ENCODE measurements at regions not wholly inside any gene's neighbourhood (a gene's known extent, or its start where the extent isn't known, plus 50 kb on each side); places are given as distances from the start of the nearest gene placed in this dataset.
A peak's percentile ranks its signal among the peaks of the same experiment; 100 is the strongest.

GRCh38 chr9:108762348-108763055, 93.3 kb downstream of the ACTL7B start:
- Histone ChIP-seq H3K27me3 (ENCODE audit: low read depth) (no peaks in the 10 kb centered on the region), H3K4me1 (peaks cover 5% of the 10 kb centered on the region), H3K4me3 (no peak overlapping the region), H3K27ac (no peak overlapping the region), H3K9me3 (no peaks in the 10 kb centered on the region), H3K36me3 (no peaks in the 10 kb centered on the region)
- ATAC-seq (no peak), DNase-seq (no peak)
- TF ChIP-seq CTCF (IDR thresholded peaks at IDR 0.05) = no peak
- intact Hi-C loops (cut with DNase I) = no loop called here

- H3K9me3 ChIP-seq = no peaks in the 10 kb centered on the region
- no peak for DNase-seq
Measured at GRCh38 chr9:108761655-108762347, 94.0 kb downstream of the ACTL7B start.

GRCh38 chr9:108760841-108761240, 94.9 kb downstream of the ACTL7B start:
- no peak for DNase-seq
- Histone ChIP-seq H3K27ac (no peak overlapping the region), H3K4me3 (no peak overlapping the region), H3K4me1 (peaks cover 5% of the 10 kb centered on the region), H3K27me3 (ENCODE audit: low read depth) (no peaks in the 10 kb centered on the region), H3K9me3 (no peaks in the 10 kb centered on the region), H3K36me3 (no peaks in the 10 kb centered on the region)
- TF ChIP-seq CTCF (IDR thresholded peaks at IDR 0.05) = no peak
- intact Hi-C loops (cut with DNase I) = no loop called here
- ATAC-seq = no peak

More at GRCh38 chr9:108761655-108762347, 94.0 kb downstream of the ACTL7B start:
- Histone ChIP-seq H3K27ac (no peak overlapping the region), H3K4me3 (no peak overlapping the region), H3K4me1 (peaks cover 5% of the 10 kb centered on the region), H3K36me3 (no peaks in the 10 kb centered on the region), H3K27me3 (ENCODE audit: low read depth) (no peaks in the 10 kb centered on the region)
- intact Hi-C loops (cut with DNase I) = no loop called here
- peak; percentile 90 for TF ChIP-seq CTCF (IDR thresholded peaks at IDR 0.05)
- ATAC-seq = peak; percentile 81 to 83

- no peak for TF ChIP-seq CTCF (IDR thresholded peaks at IDR 0.05)
- H3K27ac ChIP-seq = no peak overlapping the region
- H3K9me3 ChIP-seq = no peaks in the 10 kb centered on the region
- peaks cover 5% of the 10 kb centered on the region for H3K4me1 ChIP-seq
- no peak for DNase-seq
- no peaks in the 10 kb centered on the region for H3K36me3 ChIP-seq
- no peak for ATAC-seq
- intact Hi-C loops (cut with DNase I) = no loop called here
- no peaks in the 10 kb centered on the region for H3K27me3 ChIP-seq (ENCODE audit: low read depth)
- H3K4me3 ChIP-seq = no peak overlapping the region
Measured at GRCh38 chr9:108759835-108760234, 96.0 kb downstream of the ACTL7B start.

- H3K36me3 ChIP-seq = no peaks in the 10 kb centered on the region
- H3K27ac ChIP-seq = no peak overlapping the region
Measured at GRCh38 chr9:108759399-108759798, 96.4 kb downstream of the ACTL7B start.

More at GRCh38 chr9:108759399-108759798, 96.4 kb downstream of the ACTL7B start:
- no peak overlapping the region for H3K4me3 ChIP-seq
- ATAC-seq (no peak), DNase-seq (no peak)
- H3K27me3 ChIP-seq (ENCODE audit: low read depth) = no peaks in the 10 kb centered on the region
- no peaks in the 10 kb centered on the region for H3K9me3 ChIP-seq
- intact Hi-C loops (cut with DNase I) = no loop called here
- no peak for TF ChIP-seq CTCF (IDR thresholded peaks at IDR 0.05)
- H3K4me1 ChIP-seq = peaks cover 5% of the 10 kb centered on the region

Data from lower lobe of right lung (tissue), 2 donors.